Prostate gland (tissue), 2 donors: ENCODE measurements at regions not wholly inside any gene's neighbourhood (a gene's known extent, or its start where the extent isn't known, plus 50 kb on each side); places are given as distances from the start of the nearest gene placed in this dataset.

Experiments used
- POLR2A ChIP-seq: fragments of 450-650 bp; IDR thresholded peaks from one replicate; pipeline ENCODE4 v1.6.1; 2016; ENCODE audit warnings: antibody characterized with exemption, mild to moderate bottlenecking
- TF ChIP-seq, protein P1 (sequence below), 4 experiments: fragments of 200-600 bp in 2 of 4; fragments of 450-650 bp in 2 of 4; sonication (generic) in 2 of 4; IDR thresholded peaks; 1 replicate in 3 of 4; 2 replicates in 1 of 4; pipeline ENCODE4 v1.5.1; 2016 to 2019; ENCODE audit warnings: antibody characterized with exemption in 4 of 4, mild to moderate bottlenecking in 2 of 4, moderate library complexity in 2 of 4

DNA sequence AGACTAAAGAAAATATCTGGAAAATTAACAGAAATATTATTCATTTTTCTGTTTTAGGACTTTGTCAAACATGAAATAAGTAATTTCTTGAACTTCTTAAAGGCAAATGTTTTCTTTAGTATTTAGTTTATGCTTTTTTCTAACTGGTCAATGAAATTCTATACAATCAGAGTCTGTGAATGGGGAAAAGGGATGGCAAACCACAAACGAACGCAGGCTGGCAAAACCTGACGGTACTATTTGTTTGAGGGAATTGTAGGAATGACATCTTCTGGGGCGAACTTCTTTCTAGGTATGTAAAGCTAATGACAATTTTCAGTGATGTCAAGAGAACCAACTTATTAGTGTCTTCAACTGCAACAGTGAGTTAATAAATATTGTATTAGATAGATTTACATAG, 156.0 kb downstream of the SIPA1L2 start:
- no peak for TF ChIP-seq POLR2A
- TF ChIP-seq, protein P1, sequence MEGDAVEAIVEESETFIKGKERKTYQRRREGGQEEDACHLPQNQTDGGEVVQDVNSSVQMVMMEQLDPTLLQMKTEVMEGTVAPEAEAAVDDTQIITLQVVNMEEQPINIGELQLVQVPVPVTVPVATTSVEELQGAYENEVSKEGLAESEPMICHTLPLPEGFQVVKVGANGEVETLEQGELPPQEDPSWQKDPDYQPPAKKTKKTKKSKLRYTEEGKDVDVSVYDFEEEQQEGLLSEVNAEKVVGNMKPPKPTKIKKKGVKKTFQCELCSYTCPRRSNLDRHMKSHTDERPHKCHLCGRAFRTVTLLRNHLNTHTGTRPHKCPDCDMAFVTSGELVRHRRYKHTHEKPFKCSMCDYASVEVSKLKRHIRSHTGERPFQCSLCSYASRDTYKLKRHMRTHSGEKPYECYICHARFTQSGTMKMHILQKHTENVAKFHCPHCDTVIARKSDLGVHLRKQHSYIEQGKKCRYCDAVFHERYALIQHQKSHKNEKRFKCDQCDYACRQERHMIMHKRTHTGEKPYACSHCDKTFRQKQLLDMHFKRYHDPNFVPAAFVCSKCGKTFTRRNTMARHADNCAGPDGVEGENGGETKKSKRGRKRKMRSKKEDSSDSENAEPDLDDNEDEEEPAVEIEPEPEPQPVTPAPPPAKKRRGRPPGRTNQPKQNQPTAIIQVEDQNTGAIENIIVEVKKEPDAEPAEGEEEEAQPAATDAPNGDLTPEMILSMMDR (IDR thresholded peaks at IDR 0.05) = no peak
